Tibial artery (tissue), 4 donors: ENCODE measurements at regions not wholly inside any gene's neighbourhood (a gene's known extent, or its start where the extent isn't known, plus 50 kb on each side); places are given as distances from the start of the nearest gene placed in this dataset.

Experiments
- DNase-seq, 2 donors: peaks; one replicate each; pipeline ENCODE4 v3.0.0-alpha.2; 2019
- H3K27ac ChIP-seq, 2 donors: fragments of 200-600 bp; sonication (generic) in 1 of 2; 1 replicate in 1 of 2; 2 replicates in 1 of 2; pipeline ENCODE4 v1.5.1; 2018 to 2019; ENCODE audit warnings: mild to moderate bottlenecking in 1 of 2
- H3K27me3 ChIP-seq, 2 donors: fragments of 200-600 bp; sonication (generic) in 1 of 2; one replicate each; pipeline versions ENCODE4 v1.5.1 to v1.6.0; 2016 to 2019
- H3K36me3 ChIP-seq, 3 donors: fragments of 200-600 bp; sonication (generic) in 2 of 3; one replicate each; pipeline ENCODE4 v1.5.1; 2016 to 2019; ENCODE audit warnings: mild to moderate bottlenecking in 2 of 3
- H3K4me1 ChIP-seq, 4 donors: fragments of 200-600 bp; sonication (generic) in 2 of 4; 1 replicate in 3 of 4; 2 replicates in 1 of 4; pipeline ENCODE4 v1.5.1; 2016 to 2019
- H3K4me3 ChIP-seq, 2 donors: fragments of 200-600 bp; sonication (generic) in 1 of 2; 1 replicate in 1 of 2; 2 replicates in 1 of 2; pipeline ENCODE4 v1.5.1; 2018 to 2019; ENCODE audit warnings: mild to moderate bottlenecking in 2 of 2
- H3K9me3 ChIP-seq, 3 donors: fragments of 200-600 bp; sonication (generic) in 1 of 3; one replicate each; pipeline ENCODE4 v1.5.1; 2016 to 2019
- CTCF ChIP-seq, 2 experiments: fragments of 200-600 bp in 1 of 2; fragments of 450-650 bp in 1 of 2; IDR thresholded peaks; one replicate each; pipeline ENCODE4 v1.5.1; 2017 to 2019; ENCODE audit warnings: antibody characterized with exemption in 2 of 2, mild to moderate bottlenecking in 1 of 2, moderate library complexity in 1 of 2
- intact Hi-C: fragments of 100-400 bp; cut with DNase I; formaldehyde crosslinking; loops from one replicate; pipeline ENCODE4 v1.15.0; 2023; ENCODE audit warnings: low total_unique reads

- DNase-seq = no peak
- Histone ChIP-seq H3K27ac (no peak overlapping the region), H3K36me3 (no peaks in the 10 kb centered on the region), H3K9me3 (peaks cover 0 to 5% (median 0%) of the 10 kb centered on the region in 3 donors), H3K4me1 (no peaks in the 10 kb centered on the region), H3K4me3 (no peak overlapping the region), H3K27me3 (peaks cover 0 to 7% of the 10 kb centered on the region in 2 donors)
- intact Hi-C loops = no loop called here
- no peak for TF ChIP-seq CTCF (IDR thresholded peaks at IDR 0.05)
Observed at GRCh38 chr12:130236446-130236845, 74.2 kb downstream of the FZD10 start.

GRCh38 chr12:130240831-130241590, 78.7 kb downstream of the FZD10 start:
- Histone ChIP-seq H3K27ac (no peak overlapping the region), H3K4me3 (no peak overlapping the region), H3K9me3 (no peaks in the 10 kb centered on the region), H3K27me3 (peaks cover 0 to 1% of the 10 kb centered on the region in 2 donors), H3K36me3 (no peaks in the 10 kb centered on the region), H3K4me1 (no peaks in the 10 kb centered on the region)
- DNase-seq = no peak
- TF ChIP-seq CTCF (IDR thresholded peaks at IDR 0.05) = no peak
- intact Hi-C loops = no loop called here

- no peaks in the 10 kb centered on the region for H3K27me3 ChIP-seq
- no peaks in the 10 kb centered on the region for H3K9me3 ChIP-seq
- H3K4me3 ChIP-seq = no peak overlapping the region
- no peaks in the 10 kb centered on the region for H3K36me3 ChIP-seq
- TF ChIP-seq CTCF (IDR thresholded peaks at IDR 0.05) = no peak
- no peak for DNase-seq
- H3K27ac ChIP-seq = no peak overlapping the region
- H3K4me1 ChIP-seq = no peaks in the 10 kb centered on the region
- intact Hi-C loops = no loop called here
Observed at GRCh38 chr12:130242506-130242905, 80.2 kb downstream of the FZD10 start.

- no peaks in the 10 kb centered on the region for H3K36me3 ChIP-seq
- no peaks in the 10 kb centered on the region for H3K4me1 ChIP-seq
- no peaks in the 10 kb centered on the region for H3K27me3 ChIP-seq
- H3K27ac ChIP-seq = no peak overlapping the region
- intact Hi-C loops = no loop called here
- no peak for DNase-seq
- no peak for TF ChIP-seq CTCF (IDR thresholded peaks at IDR 0.05)
- no peak overlapping the region for H3K4me3 ChIP-seq
- H3K9me3 ChIP-seq = no peaks in the 10 kb centered on the region
Observed at GRCh38 chr12:130245251-130245650, 83.0 kb downstream of the FZD10 start.

GRCh38 chr12:130246560-130246959, 84.3 kb downstream of the FZD10 start:
- H3K9me3 ChIP-seq = no peaks in the 10 kb centered on the region
- H3K27me3 ChIP-seq = no peaks in the 10 kb centered on the region
- no peaks in the 10 kb centered on the region for H3K36me3 ChIP-seq
- DNase-seq = no peak
- intact Hi-C loops = no loop called here
- TF ChIP-seq CTCF (IDR thresholded peaks at IDR 0.05) = no peak
- H3K4me1 ChIP-seq = no peaks in the 10 kb centered on the region
- no peak overlapping the region for H3K27ac ChIP-seq
- no peak overlapping the region for H3K4me3 ChIP-seq
